Glomerular endothelial cell (primary cell): ENCODE measurements at regions not wholly inside any gene's neighbourhood (a gene's known extent, or its start where the extent isn't known, plus 50 kb on each side); places are given as distances from the start of the nearest gene placed in this dataset.

Source experiments
- DNase-seq: peaks from one replicate; pipeline ENCODE4 v3.0.0-alpha.2; 2011; ENCODE audit warnings: low read depth, low spot score; ENCODE audit errors: extremely low read depth

DNA sequence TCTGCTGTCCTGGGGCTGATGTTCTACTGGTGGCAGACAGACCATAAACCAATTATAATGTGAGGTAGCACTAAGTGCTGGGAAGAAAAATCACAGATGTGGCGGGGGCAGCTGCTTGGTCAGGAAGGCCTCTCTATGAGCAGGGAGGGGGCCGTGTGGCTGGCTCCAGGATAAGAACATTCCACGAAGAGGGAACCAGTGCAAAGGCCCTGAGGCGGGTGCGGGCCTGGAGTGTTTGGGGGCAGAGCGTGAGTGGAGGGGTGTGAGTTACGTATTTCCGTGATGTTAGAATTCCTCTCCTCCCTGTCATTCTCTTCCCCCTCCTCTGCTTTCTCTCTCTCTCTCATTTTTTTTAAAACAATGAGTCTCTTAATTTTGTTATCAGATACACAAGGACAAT is 67.2 kb downstream of the CEBPB start:
- DNase-seq: no peak

DNA sequence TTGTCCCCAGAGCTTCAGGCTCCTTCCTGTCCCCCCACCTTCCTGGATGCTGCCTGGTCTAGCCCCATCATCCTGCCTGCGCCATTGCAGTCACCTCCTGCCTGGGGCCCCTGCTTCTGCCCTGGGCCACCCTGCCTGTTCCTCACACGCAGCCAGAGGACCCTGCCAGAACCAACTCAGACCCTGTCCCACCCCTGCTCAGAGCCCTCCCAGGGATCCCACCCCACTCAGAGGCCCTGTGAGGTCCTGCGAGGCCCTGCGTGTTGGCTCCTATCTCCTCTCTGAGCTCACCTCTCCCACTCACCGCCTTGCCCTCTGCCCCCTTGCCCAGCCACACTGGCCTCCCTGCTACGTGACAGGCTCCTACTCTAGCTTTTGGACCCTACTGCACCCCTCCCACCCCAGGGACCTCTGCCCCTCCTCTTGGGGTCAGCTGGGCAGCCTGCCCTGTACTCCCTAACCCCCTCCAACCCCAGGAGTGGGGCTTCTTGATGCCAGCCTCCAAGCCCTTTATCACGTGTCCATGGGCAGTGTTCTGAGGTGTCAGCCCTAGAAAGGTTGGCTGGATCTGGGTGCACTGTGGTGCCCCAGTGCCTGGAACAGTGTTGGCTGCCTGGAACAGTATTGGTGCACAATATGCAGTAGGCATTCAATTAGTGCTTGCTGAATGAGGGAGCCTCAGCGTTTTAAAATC is 68.3 kb downstream of the CEBPB start:
- DNase-seq: no peak

DNA sequence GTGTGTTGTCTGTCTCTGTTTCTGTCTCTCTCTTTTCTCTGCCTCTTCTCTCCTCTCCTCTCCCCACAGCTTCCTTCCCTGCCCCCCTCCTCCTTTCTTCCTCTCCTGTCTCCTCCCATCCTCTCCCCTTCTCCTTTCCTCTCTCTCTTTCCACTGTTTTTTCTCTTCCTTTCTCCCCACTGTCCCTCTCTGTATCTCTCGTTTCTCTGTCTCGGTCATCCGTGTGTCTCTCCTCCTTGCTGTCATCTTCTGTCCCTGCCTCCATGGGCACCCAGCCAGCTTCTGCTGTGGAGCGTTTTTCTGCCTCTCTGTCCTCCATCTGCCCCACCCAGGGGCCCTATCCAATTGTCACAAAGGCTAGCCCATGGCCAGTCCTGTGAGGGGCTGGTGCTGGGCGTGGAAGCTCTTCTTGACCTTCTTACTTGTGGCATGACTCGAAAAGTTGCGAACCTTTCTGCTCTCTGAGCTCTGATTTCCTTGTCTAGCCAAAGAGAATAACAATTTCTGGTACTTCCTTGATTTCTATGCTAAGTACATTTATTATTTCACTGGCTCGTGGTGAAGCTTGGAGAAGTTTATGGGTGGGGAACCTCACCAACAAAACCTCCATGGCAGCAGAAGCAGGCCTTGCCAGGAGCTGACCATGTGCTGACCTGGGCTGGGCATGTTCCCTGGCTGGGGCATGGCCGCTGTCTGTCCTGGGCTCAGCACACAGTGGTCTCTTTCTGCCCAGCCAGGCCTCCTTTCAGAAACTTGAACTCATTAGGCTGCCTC is 69.3 kb downstream of the CEBPB start:
- no peak for DNase-seq

DNA sequence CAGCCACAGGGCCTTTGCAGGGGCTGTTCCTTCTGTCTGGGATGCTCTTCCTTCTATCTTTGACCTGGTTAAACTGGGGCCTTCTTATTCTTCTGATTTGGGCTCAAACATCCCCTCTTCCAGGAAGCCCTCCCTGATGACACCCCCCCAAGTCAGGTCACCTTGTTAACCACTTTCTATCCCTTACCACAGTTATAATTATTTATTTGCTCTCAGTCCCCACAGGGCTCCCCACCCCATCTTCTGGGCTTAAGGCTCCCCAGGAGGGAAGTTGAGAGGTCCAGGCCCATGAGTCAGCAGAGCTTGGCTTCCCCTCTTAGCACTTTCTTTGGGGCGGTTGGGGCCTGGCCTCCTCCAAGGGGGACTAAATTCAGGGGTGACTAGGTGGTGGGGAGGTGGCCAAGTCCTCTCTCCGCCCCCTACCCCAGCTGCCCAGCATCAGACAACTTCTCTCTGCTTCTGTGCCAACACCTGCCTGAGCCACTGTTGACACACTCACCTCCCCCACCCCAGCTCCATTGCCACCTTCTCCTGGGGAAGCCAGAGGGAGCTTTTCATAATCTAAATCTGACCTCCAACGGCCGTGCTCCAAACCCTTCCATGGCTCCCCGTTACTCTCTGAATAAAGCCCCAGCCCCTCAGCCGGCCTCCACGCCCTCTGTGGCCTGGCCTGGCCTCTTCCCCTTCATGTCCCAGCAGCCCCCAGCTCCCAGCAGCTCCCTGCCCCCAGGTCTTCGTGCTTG is 70.0 kb downstream of the CEBPB start:
- no peak for DNase-seq

DNA sequence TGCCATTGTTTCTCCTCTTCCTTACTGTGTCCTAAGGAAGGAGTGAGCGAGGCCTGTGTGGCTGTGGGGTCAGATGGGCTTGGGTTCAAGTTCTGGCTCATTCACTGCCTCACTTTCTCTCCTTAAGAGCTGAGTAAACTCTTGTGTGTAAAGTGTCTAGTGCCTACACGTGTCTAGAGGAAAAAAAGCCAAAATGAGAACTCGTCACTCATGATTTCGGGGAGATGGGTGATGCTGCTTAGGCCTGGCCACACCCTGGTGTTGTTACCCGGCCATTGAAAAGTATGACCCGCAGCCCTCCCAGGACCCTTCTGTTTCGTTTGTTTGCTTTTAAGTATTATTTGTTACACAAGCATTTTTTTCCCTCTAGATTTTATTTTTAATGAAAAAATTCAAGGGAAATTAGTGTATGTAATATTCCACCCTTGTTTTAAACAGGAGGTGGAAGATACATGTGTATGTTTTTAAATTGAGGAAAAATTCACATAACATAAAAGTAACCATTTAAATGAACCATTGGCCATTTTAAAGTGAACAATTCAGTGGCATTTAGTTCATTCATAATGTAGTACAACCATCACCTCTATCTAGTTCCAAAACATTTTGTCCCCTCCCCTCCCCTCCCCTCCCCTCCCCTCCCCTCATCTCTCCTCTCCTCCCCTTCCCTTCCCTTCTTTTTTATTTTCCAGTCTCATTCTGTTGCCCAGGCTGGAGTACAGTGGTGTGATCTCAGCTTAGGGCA is 71.0 kb downstream of the CEBPB start:
- DNase-seq: no peak

DNA sequence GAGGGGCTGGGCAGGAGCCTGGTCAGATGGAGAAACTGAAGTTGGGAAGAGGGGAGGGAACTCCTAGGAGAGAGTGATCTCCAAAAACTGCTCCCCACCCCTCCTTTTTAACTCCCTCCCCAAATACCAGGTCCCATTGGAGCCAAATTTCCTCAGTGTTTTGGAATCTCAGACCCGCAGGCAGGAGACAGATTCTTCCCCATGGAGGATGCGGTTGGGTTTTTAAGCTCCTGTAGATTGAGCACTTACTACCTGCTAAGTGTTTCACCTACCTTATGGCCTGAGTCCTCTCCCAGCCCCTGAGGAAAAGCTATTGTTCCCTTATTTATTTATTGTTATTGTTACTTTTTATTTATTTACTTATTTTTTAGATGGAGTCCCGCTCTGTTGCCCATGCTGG is 73.2 kb downstream of the CEBPB start:
- DNase-seq: no peak

DNA sequence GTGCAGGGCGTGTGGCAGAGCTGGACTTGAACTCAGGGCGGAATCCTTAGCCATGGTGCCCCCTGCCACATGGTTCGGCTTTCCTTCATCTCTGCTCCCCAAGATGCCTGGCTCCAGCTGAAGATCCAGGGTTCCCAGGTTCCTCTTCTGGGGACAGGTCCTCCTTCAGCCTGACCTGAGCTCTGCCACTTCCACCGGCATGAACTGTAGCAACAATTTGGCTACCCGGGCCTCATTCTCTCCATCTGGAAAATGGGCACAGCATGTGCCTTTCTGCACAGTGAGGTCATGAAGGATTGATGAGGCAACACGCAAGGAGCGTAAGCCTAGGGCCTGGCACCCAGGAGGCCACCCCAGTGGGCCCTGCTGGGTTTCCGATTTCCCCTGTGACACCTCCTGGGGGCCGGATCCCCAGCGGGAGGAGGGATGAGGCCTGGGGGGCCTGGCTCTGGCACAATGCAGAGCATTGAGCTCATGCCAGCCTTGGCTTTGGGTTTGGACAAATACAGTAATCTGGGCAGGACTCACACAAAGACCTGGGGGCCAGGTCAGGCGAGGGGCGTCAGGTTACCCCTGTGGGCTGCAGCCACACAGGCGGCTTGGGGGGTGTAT is 74.0 kb downstream of the CEBPB start:
- DNase-seq: no peak

DNA sequence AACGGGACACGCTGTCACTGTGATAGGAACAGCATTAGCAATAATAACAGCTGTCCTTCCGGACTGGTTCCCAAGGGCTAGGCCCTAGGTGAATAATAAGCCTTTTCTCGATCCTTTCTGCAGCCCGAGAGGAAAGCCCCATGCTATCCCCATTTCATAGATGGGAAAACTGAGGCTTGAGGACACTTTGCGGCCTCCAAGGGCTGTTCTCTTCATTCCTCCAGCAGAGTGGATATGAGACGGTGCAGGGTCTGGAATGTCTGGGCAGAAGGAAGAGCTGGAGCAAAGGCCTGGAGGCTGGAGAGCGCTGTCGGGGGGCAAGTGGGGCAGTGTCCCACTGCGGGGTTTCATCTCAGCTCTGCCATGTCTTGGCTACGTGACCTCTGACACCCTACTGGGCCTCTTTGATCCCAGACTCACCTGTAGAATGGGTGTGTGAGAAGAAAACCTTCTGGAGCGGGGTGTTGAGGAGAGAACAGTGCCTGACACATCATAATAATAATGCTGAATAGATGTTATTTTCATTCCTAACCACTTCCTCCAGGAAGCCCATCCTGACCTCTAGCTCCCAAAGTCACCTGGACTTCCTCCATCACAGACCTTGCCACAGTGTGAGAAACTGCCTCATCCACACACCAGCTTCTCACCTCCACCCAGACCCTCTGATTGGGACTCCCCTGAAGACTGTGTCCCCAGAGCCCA is 74.8 kb downstream of the CEBPB start:
- no peak for DNase-seq

DNA sequence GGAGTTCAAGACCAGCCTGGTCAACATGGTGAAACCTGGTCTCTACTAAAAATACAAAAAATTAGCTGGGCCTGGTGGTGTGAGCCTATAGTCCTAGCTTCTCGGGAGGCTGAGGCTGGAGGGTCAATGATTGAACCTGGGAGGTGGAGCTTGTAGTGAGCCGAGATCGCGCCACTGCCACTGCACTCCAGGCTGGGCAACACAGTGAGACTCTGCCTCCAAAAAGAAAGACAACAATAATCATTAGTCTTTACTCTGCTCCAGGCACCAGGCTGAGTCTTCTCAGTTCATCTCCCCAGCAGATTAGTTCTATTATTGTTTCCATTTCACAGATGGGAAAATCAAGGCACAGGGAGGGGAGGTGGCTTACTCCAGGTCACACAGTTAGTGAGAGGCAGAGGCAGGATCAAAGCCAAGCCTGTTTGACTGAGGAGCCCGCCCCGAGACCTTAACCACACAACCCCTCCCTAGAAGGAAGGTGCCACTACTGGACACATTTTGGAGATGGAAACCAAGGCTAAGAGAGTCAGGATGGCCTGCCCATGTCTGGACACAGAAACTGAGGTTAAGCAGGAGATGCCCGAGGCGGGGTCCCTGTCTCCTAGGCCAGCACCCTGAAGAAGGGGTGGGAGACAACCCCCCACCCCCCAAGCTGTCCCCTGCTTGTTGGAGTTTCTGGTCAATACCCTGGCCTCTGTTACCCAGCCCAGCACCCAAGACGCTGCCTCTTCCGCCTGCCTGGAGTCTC is 75.8 kb downstream of the CEBPB start:
- DNase-seq: no peak

DNA sequence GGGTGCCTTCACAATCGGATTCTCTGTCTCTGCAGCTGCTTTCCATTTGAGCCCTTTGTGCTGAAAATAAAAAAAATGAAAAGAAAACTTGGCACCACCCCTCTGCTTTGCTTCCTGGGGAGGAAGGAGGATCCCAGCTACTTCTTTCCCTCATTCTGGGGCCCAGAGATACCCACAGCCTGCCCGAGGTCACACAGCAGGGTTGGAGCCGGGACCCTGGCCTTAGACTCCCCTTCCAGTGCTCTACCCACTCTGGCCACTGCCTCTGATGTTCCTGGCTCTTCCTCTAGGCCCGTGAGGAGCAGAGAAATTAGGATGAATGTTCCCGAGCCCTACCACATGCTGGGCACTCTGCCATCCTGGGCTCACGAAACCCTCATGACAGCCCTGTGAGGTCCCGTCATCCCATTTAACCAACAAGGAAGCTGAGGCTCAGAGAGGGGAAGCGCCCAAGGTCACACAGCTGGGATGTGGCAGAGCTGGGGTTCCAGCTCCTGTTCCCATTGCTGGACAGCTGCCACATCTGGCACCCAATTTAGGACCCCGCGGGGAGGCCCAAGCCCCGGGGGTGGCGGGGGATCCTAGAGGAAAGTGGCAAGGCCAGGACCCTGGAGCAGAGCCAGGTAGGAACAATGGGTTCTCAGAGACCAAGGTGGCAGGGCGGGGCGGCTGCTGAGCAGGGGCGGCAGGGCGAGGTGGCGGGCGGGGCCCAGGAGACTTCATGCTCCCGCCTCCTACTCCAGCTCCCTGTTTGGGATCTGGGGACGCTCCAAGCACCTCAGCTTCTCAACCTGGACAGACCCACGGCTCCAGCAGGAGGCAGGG is 76.6 kb downstream of the CEBPB start:
- DNase-seq: no peak

DNA sequence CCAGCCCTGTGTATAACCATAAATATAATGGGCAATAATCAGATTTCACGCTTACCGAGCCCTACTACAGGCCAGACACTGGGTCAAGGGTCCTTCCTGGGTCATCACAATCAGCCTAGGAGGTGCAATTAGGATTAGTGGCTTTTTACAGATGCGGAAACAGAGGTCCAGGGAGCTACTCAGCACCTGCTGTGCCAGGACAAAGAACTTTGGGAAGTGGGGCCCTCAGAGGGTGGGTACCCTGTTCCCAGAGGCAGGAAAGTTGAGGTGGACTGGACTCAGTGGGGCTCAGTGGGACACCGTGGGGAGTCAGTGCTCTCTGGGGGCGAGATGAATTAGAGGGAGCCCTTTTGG is 77.2 kb downstream of the CEBPB start:
- no peak for DNase-seq

DNA sequence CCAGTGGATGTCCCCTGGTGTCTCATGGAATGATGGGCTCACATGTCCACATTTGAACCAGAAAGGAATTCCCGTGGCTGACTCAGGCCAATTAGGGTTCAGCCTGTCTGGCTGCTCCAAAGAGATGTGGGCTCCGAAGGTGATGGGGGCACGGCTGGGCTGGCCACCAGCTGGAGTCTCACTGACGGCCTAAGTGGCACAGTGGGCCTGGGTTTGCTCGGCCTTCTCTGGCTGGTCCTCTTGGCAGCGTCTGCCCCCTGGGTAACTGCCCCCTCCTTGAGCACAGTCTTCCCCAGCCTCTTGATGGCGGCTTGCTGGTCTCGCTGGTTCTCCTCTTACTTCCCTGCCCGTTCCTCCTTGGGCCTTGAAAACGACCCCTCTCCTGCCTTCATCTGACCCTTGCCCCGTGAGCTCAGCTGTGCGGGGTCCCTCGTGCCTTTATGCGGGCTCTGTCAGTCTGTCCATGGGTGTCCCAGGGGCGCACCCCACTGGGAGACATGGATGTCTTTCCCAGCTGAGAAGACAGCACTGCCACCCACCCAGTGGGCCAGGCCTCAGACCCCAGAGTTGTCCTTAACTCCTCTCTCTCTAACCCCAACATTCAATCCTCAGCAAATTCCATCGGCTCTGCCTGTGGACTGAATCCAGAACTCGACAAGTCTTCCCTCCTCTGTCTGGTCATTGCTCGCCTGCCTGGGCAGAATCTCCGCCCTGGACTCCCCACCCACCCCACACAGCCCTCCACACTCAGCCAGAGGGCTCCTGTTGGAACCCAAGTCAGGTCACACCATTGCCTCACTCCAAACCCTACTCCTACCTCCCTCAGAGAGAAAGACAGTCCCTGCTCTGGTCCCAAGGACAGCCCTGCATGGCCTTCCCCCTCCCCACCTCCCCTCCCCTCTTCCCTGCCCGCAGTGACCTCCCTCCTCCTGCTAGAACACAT is 78.7 kb downstream of the CEBPB start:
- DNase-seq: no peak

DNA sequence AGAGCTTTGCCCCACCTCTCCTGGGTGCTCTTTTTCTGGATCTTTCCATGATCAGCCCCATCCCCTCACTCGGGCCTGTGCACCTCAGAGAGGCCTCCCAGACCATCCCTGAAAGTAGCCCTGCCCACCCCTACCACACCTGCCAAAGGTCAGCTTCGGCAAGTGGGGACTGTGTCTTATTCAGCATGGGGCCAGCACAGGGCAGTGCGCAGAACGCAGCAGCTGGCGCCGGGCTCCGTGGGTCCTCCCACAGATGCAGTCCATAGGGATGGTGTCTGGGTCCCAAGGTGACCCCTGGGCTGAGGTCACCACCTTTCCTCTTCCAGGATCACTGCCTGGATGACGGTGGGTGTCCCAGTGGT is 79.4 kb downstream of the CEBPB start:
- DNase-seq: no peak

DNA sequence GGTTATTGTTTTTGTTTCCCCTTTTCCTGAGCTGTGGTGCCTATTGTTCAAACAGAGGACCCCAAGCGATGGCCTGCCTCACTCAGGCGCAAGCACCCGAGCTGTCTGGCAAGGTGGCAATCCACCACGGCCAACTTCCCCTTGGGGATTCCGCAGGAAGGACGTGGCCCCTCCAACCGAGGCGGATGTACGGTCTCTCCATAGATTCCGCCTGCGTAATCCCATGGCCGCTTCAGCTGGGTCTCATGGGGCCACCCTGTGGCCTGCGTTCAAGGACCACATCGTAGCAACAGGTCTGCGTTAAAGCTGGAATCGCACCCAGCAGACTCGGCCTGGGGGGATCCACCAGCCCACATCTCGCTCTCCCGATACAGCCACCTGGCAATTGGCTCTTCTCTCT is 79.9 kb downstream of the CEBPB start:
- DNase-seq: no peak

DNA sequence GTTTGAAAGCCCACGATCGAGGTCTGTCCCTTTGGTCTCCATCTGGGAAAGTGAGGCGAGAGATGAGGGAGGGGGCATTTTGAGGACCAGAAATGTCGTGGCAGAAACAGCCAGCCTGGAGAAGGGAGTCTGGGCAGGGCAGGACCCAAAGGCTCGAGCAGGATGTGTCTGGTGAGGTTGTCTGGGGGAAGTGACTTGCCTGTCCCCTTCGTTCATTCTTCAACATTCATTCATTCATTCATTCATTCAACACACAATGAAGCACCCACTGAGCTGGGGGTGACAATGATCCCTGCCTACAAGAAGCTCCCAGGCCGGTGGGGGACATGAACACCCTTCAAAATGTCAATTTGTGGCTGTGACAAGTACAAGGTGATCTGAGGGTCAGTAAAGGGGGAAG is 80.5 kb downstream of the CEBPB start:
- no peak for DNase-seq

DNA sequence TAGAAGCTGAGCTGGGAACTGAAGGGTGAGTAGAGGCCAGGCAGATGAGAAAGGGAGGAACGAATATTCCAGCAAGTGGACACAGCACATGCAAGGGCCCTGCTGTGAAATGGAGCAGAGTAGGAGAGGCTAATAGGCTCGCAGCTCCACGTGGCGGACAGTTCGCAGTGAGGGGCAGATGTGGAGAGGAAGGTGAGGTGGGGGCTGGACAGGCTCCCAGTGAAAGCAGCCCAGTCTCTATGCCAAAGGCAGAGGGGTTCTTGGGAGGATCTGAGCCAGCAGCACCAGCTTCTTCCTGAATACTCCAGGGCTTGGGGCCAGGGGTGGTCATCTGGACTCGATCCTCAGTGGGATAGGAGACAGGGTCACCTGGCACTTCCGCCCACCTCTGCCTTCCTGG is 81.0 kb downstream of the CEBPB start:
- DNase-seq: no peak

DNA sequence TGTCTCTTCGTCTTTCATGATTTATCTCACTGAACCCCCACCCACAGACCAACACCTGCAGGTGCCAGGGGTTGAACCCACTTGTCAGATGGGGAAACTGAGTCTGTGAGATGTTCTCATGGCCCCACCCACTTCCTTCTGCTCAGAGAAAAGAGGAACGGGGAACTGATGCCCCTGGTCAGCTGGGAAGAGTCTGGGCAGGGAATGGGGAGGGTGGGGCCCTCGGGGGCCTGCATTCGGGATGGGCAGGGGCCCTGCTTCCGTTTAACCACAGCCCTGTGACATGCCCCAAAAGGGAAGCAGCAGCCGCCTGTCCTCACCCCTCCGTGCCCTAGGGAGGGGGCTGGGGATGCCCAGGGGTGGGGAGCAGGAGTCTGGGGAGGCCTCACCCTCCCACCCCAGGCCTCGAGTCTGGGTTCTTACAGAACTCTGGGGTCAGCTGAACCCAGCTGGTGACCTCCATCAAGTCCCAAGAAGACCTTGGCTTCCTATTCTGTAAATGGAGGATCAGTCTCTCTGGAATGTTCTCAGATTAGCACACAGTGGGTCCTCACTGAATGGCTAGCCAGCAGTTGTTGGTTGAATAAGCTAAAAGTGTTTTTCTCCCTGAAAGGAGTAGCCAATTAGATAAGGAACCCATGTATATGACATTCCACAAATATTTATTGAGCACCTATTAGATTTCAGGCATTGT is 81.5 kb downstream of the CEBPB start:
- no peak for DNase-seq
